ENCODE measurements at regions not wholly inside any gene's neighbourhood (a gene's known extent, or its start where the extent isn't known, plus 50 kb on each side); places are given as distances from the start of the nearest gene placed in this dataset.

DNA sequence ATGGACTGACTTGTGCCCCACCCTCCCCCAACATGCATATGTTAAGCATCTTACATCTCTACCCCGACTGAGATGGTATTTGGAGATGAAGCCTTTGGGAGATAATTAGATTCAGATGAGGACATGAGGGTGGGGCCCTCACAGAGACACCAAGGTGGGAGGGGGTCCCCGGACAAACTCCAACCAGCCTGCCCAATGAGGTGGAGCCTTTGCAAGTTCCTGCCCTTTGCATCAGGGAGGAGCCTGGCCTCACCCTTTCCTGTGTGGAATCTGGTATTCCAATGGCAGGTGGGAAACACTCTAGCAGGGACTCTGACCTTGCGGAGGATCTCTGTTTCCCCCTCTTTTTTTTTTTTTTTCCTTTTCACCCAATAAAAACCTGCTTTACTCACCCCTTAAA lies 589.9 kb upstream of the BOD1L1 start (continued):
- TF ChIP-seq ZNF211 (tag by site-specific recombination; IDR thresholded peaks at IDR 0.05; ENCODE audit: low read depth), result no peak
- TF ChIP-seq, protein P1, sequence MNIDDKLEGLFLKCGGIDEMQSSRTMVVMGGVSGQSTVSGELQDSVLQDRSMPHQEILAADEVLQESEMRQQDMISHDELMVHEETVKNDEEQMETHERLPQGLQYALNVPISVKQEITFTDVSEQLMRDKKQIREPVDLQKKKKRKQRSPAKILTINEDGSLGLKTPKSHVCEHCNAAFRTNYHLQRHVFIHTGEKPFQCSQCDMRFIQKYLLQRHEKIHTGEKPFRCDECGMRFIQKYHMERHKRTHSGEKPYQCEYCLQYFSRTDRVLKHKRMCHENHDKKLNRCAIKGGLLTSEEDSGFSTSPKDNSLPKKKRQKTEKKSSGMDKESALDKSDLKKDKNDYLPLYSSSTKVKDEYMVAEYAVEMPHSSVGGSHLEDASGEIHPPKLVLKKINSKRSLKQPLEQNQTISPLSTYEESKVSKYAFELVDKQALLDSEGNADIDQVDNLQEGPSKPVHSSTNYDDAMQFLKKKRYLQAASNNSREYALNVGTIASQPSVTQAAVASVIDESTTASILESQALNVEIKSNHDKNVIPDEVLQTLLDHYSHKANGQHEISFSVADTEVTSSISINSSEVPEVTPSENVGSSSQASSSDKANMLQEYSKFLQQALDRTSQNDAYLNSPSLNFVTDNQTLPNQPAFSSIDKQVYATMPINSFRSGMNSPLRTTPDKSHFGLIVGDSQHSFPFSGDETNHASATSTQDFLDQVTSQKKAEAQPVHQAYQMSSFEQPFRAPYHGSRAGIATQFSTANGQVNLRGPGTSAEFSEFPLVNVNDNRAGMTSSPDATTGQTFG (tag by site-specific recombination; IDR thresholded peaks at IDR 0.05; ENCODE audit: borderline replicate concordance), result no peak

DNA sequence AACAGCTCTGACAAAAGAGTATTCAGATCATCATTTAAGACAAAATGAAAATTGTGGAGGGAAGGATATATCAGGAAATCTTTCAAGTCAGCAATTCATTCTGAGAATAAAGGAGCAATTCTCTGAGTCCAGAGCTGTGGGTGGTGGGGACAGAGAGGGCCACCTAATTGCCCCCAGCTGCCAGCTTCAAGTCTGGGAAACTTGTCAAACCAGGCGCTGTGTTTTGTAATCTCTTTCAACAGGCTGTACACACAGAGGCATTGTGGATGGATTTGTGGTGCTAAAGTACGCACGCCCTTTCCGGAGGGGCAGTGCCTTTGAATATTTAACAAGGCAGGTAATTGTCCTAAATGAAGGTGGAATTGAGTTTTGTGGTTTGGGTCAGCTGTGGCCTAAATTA lies 591.1 kb upstream of the BOD1L1 start:
- CTCF ChIA-PET, result no interaction called here
- Histone ChIP-seq H3K4me3 (ENCODE audit: low read depth, low read length) (no peak overlapping the region), H3K4me1 (ENCODE audit: control insufficient read depth, insufficient read depth, low read length) (no peaks in the 10 kb centered on the region), H3K27ac (ENCODE audit: extremely low read depth, low read depth, low read length) (no peak overlapping the region), H3K36me3 (ENCODE audit: control insufficient read depth in 2 of 2, insufficient read depth in 1 of 2, low read length in 2 of 2) (no peaks in the 10 kb centered on the region), H3K9me3 (ENCODE audit: control insufficient read depth, insufficient read depth, low read depth, low read length) (no peaks in the 10 kb centered on the region)
- POLR2A ChIA-PET, result no interaction called here
- TF ChIP-seq TCF7L2 (IDR thresholded peaks at IDR 0.05; ENCODE audit: borderline replicate concordance, low read depth, low read length), result no peak
- TF ChIP-seq ZNF24 (tag by site-specific recombination; IDR thresholded peaks at IDR 0.05), result no peak
- TF ChIP-seq, protein P2, sequence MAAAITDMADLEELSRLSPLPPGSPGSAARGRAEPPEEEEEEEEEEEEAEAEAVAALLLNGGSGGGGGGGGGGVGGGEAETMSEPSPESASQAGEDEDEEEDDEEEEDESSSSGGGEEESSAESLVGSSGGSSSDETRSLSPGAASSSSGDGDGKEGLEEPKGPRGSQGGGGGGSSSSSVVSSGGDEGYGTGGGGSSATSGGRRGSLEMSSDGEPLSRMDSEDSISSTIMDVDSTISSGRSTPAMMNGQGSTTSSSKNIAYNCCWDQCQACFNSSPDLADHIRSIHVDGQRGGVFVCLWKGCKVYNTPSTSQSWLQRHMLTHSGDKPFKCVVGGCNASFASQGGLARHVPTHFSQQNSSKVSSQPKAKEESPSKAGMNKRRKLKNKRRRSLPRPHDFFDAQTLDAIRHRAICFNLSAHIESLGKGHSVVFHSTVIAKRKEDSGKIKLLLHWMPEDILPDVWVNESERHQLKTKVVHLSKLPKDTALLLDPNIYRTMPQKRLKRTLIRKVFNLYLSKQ (tag by site-specific recombination; IDR thresholded peaks at IDR 0.05; ENCODE audit: borderline replicate concordance), result no peak
- TF ChIP-seq ZNF366 (tag by site-specific recombination; conservative IDR thresholded peaks at IDR 0.05), result no peak
- no peak for TF ChIP-seq ZNF335 (tag by site-specific recombination; conservative IDR thresholded peaks at IDR 0.05)
- TF ChIP-seq ZNF624 (tag by site-specific recombination; IDR thresholded peaks at IDR 0.05), result no peak

DNA sequence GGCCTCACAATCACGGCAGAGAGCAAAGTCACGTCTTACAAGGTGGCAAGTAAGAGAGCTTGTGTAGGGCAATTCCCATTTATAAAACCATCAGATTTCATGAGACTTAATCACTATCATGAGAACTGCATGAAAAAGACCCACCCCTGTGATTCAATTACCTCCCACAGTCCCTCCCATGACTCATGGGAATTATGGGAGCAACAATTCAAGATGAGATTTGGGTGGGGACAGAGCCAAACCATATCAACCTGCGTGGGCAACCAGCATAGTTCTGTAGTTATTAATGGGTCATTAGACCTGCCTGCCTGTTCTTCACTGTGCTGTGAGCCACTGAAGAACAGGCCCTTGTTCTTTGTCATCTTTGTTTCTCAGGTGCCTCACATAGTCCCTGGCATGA lies 593.7 kb upstream of the BOD1L1 start:
- TF ChIP-seq MEIS1 (CRISPR knock-in tag; IDR thresholded peaks at IDR 0.05; ENCODE audit: borderline replicate concordance), result no peak
- TF ChIP-seq, protein P3, sequence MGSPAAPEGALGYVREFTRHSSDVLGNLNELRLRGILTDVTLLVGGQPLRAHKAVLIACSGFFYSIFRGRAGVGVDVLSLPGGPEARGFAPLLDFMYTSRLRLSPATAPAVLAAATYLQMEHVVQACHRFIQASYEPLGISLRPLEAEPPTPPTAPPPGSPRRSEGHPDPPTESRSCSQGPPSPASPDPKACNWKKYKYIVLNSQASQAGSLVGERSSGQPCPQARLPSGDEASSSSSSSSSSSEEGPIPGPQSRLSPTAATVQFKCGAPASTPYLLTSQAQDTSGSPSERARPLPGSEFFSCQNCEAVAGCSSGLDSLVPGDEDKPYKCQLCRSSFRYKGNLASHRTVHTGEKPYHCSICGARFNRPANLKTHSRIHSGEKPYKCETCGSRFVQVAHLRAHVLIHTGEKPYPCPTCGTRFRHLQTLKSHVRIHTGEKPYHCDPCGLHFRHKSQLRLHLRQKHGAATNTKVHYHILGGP (tag by site-specific recombination; IDR thresholded peaks at IDR 0.05), result no peak
- no peak for TF ChIP-seq ZNF24 (tag by site-specific recombination; IDR thresholded peaks at IDR 0.05)
- no peak for TF ChIP-seq ZNF350 (tag by site-specific recombination; IDR thresholded peaks at IDR 0.05)
- no peak for TF ChIP-seq ZNF747 (tag by site-specific recombination; IDR thresholded peaks at IDR 0.05)
- TF ChIP-seq, protein P4, sequence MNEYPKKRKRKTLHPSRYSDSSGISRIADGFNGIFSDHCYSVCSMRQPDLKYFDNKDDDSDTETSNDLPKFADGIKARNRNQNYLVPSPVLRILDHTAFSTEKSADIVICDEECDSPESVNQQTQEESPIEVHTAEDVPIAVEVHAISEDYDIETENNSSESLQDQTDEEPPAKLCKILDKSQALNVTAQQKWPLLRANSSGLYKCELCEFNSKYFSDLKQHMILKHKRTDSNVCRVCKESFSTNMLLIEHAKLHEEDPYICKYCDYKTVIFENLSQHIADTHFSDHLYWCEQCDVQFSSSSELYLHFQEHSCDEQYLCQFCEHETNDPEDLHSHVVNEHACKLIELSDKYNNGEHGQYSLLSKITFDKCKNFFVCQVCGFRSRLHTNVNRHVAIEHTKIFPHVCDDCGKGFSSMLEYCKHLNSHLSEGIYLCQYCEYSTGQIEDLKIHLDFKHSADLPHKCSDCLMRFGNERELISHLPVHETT (tag by site-specific recombination; IDR thresholded peaks at IDR 0.05), result no peak
- no peak for TF ChIP-seq ZNF830 (tag by site-specific recombination; IDR thresholded peaks at IDR 0.05; ENCODE audit: low read depth)
- TF ChIP-seq, protein P5, sequence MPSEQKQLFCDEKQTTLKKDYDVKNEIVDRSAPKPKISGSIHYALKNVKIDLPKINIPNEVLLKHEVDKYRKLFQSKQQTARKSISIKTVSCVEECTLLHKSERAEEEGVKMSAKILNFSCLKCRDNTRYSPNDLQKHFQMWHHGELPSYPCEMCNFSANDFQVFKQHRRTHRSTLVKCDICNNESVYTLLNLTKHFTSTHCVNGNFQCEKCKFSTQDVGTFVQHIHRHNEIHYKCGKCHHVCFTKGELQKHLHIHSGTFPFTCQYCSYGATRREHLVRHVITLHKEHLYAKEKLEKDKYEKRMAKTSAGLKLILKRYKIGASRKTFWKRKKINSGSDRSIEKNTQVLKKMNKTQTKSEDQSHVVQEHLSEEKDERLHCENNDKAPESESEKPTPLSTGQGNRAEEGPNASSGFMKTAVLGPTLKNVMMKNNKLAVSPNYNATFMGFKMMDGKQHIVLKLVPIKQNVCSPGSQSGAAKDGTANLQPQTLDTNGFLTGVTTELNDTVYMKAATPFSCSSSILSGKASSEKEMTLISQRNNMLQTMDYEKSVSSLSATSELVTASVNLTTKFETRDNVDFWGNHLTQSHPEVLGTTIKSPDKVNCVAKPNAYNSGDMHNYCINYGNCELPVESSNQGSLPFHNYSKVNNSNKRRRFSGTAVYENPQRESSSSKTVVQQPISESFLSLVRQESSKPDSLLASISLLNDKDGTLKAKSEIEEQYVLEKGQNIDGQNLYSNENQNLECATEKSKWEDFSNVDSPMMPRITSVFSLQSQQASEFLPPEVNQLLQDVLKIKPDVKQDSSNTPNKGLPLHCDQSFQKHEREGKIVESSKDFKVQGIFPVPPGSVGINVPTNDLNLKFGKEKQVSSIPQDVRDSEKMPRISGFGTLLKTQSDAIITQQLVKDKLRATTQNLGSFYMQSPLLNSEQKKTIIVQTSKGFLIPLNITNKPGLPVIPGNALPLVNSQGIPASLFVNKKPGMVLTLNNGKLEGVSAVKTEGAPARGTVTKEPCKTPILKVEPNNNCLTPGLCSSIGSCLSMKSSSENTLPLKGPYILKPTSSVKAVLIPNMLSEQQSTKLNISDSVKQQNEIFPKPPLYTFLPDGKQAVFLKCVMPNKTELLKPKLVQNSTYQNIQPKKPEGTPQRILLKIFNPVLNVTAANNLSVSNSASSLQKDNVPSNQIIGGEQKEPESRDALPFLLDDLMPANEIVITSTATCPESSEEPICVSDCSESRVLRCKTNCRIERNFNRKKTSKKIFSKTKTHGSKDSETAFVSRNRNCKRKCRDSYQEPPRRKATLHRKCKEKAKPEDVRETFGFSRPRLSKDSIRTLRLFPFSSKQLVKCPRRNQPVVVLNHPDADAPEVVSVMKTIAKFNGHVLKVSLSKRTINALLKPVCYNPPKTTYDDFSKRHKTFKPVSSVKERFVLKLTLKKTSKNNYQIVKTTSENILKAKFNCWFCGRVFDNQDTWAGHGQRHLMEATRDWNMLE (tag by site-specific recombination; conservative IDR thresholded peaks at IDR 0.05; ENCODE audit: low read depth), result no peak
- no peak for TF ChIP-seq ZFP41 (tag by site-specific recombination; IDR thresholded peaks at IDR 0.05; ENCODE audit: borderline replicate concordance)
- no peak for TF ChIP-seq ZNF19 (tag by site-specific recombination; IDR thresholded peaks at IDR 0.05; ENCODE audit: low read depth)
- TF ChIP-seq SALL2 (tag by site-specific recombination; IDR thresholded peaks at IDR 0.05; ENCODE audit: borderline replicate concordance), result no peak
- TF ChIP-seq OSR2 (tag by site-specific recombination; IDR thresholded peaks at IDR 0.05), result no peak
- no peak for TF ChIP-seq ZNF571 (tag by site-specific recombination; IDR thresholded peaks at IDR 0.05)
- no peak for TF ChIP-seq ZNF48 (tag by site-specific recombination; IDR thresholded peaks at IDR 0.05)
- no peak for TF ChIP-seq ZNF785 (tag by site-specific recombination; IDR thresholded peaks at IDR 0.05)
- no peaks in the 10 kb centered on the region for H3K9me3 ChIP-seq (ENCODE audit: control insufficient read depth, insufficient read depth, low read depth, low read length)
- no peak overlapping the region for H3K27ac ChIP-seq (ENCODE audit: extremely low read depth, low read depth, low read length)
- H3K4me3 ChIP-seq (ENCODE audit: low read depth, low read length), result no peak overlapping the region
- no peaks in the 10 kb centered on the region for H3K4me1 ChIP-seq (ENCODE audit: control insufficient read depth, insufficient read depth, low read length)
- H3K36me3 ChIP-seq (ENCODE audit: control insufficient read depth in 2 of 2, insufficient read depth in 1 of 2, low read length in 2 of 2), result no peaks in the 10 kb centered on the region
- ChIA-PET CTCF (interaction anchor here (0.6 to 0.8 kb wide), 2 partner anchors 141 to 565 kb away, joined by 3 to 5 read pairs; no protein-coding TSS in a partner anchor), POLR2A (no interaction called here)

Measured in HEK293 (cell line).